GF-D8 (cell line): ENCODE measurements at regions not wholly inside any gene's neighbourhood (a gene's known extent, or its start where the extent isn't known, plus 50 kb on each side); places are given as distances from the start of the nearest gene placed in this dataset.

ENCODE experiments used
- DNase-seq: peaks from one replicate; lab custom pipeline; 2025; lab: John Stamatoyannopoulos, UW

DNA sequence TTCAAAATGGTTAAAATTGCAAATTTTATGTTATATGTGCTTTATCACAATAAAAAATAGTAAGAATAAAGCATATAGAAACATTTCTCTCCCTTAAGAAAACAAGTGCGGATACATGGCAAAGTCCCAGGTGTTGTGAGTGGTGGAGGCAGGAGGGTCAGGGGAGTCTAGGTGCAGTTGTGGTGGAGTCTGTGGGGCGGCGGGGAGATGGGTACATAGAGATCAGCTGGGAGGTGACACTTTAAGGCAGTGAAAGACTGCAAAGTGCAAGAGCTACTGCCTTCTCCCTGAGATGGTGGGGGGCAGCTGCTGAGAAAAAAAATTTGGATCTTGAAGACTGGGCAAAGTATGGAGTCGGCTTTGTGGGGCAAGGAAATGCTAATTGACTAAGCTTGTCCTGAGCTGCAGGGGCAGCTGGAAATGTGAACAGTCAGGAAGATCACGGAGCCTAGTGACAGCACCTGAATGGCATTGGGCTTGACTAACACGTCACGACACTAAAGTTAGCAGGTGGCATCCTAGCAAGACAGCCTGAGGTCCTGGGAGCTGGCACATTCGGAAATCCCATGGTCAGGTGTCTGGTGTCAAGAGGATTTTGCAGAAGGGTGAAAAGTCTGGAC is 72.9 kb upstream of the IRS2 start:
- DNase-seq = no peak

- DNase-seq = no peak
These were observed 71.9 kb upstream of the IRS2 start for GRCh38 chr13:109858319-109858718.

- no peak for DNase-seq
These were observed 71.4 kb upstream of the IRS2 start for GRCh38 chr13:109857803-109858202.

- no peak for DNase-seq
These were observed 70.9 kb upstream of the IRS2 start for GRCh38 chr13:109857325-109857724.

- DNase-seq = no peak
These were observed 70.0 kb upstream of the IRS2 start for GRCh38 chr13:109856350-109856749.

- no peak for DNase-seq
These were observed 66.8 kb upstream of the IRS2 start for GRCh38 chr13:109853153-109853552.

DNA sequence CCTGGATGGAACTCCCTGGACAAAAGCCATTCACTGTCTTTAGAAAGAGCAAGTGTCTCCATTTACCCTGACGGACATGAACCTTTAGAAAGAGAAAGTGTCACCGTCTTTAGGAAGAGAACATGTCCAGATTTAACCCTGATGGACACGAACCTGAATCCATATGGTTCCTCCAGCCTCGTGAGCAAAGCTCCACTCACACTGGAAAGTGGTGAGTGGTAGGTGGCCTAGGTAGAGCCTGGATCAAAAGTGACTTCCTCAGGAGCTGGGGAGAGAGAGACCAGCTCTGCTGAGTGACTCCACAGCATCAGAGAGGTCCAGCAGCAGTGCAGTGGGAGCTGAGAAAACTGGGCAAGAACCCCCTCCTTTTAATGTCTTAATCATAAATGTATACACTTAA is 59.8 kb upstream of the IRS2 start:
- DNase-seq = no peak

DNA sequence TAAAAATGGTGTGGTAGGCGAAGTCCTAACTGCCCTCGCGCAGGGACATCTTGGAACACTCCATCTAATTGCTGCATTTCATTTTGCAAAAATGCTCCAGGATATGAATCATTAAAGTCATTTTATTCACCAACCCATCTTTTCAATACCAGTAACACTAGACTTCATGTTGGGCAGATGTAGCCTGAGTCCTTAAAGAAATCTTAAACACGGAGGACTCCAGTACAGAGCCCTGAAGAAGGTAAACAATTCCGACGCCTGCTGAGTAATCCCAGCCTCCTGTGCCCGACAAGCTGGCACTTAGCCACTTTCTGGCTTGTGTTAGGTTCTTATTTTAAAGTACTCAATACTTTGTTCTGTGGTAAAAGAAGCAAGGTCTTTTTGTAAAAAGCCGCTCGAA is 58.0 kb upstream of the IRS2 start:
- DNase-seq = no peak

GRCh38 chr13:109843695-109844094 is 57.3 kb upstream of the IRS2 start:
- no peak for DNase-seq

DNA sequence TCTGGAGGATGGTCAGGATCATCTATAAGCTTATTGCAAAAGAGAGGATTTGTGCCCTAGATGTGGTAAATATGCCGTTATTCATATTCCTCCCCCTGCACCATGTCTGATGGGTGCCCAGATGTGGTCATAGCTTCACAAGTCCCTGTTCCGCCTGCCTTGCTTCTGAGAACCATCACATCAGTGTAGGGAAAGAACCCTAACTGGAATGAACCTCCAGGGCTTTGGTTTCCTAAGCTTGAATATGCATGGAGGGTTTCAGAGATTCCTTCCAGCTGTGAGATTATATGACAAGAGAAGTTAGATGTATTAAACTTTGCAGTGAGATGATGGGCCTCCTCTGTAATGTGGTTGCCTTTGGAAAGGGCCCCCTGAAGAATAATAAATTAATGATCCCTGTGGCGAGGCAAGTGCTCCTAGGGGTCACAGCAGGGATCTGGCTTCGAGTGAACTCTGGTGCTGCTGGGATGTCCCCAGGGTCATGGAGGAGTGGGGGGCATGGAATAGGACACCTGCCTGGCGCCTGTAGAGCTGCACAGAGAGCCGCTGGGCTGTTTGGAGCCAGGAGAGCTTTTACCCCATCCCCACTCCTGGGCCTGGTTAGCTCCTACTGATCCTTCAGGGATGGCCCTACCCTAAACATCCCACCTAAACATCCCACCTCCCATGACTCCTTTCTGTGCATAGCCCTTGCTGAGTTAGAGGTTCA is 56.0 kb upstream of the IRS2 start:
- no peak for DNase-seq

DNA sequence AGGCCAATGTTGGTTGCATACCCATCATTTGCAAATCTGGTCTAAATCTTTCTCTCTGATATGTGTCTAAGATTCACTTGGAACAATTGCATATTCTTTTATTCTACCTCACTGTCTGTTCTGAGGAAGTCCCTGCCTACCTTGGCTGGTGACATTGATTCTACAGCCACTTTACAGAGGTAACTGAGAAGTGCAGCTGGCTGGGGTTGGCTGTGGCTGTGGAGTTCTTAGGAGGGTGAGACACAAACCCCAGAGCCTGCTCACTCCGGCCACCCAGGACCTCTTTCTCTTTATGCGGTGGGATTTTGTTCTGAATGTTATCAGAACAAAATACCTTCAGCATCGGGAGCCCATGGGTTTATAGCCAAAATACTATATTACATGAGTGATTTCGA is 54.5 kb upstream of the IRS2 start:
- DNase-seq = no peak

GRCh38 chr13:109840201-109840892 is 54.0 kb upstream of the IRS2 start:
- DNase-seq = no peak

GRCh38 chr13:109836629-109837607 is 50.5 kb upstream of the IRS2 start:
- DNase-seq = no peak
